HL-60 (cell line): ENCODE measurements at regions not wholly inside any gene's neighbourhood (a gene's known extent, or its start where the extent isn't known, plus 50 kb on each side); places are given as distances from the start of the nearest gene placed in this dataset.

Experiments used
- POLR2AphosphoS5 ChIP-seq: IDR thresholded peaks from 2 replicates; pipeline ENCODE4 v1.6.1; 2012; ENCODE audit warnings: low read depth
- TF ChIP-seq, protein P1 (sequence below): IDR thresholded peaks from one replicate; pipeline ENCODE4 v1.5.1; 2011; ENCODE audit warnings: low read length, control low read depth, inconsistent platforms; ENCODE audit not compliant: insufficient read depth

DNA sequence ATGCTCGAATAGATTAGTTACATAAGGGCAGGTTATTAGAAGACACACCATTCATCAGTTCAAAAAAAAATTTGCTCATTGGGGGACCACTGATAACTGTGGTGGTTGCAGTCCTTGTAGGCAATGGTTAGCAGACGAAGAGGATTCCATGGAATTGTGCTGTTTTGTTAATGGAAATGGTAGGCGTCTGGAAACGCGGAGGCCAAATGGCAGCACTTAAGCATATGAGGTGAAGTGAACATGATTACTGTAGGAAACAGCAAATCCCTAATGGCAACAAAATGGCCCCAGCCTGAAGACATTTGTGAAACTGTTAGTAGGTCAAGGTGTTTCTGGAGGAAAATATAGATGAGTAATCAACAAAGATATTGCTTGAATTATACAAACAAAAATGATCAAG, 535.4 kb upstream of the PTPRD start:
- TF ChIP-seq, protein P1, sequence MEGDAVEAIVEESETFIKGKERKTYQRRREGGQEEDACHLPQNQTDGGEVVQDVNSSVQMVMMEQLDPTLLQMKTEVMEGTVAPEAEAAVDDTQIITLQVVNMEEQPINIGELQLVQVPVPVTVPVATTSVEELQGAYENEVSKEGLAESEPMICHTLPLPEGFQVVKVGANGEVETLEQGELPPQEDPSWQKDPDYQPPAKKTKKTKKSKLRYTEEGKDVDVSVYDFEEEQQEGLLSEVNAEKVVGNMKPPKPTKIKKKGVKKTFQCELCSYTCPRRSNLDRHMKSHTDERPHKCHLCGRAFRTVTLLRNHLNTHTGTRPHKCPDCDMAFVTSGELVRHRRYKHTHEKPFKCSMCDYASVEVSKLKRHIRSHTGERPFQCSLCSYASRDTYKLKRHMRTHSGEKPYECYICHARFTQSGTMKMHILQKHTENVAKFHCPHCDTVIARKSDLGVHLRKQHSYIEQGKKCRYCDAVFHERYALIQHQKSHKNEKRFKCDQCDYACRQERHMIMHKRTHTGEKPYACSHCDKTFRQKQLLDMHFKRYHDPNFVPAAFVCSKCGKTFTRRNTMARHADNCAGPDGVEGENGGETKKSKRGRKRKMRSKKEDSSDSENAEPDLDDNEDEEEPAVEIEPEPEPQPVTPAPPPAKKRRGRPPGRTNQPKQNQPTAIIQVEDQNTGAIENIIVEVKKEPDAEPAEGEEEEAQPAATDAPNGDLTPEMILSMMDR: no peak
- TF ChIP-seq POLR2AphosphoS5: no peak
